ENCODE measurements at regions not wholly inside any gene's neighbourhood (a gene's known extent, or its start where the extent isn't known, plus 50 kb on each side); places are given as distances from the start of the nearest gene placed in this dataset.
"Not testable (repeated sequence)": the region's sequence is repeated elsewhere in the genome, so short reads cannot be mapped to it uniquely, and the experiment has no call there.

GRCh38 chr3:139269984-139270383 is 73.8 kb upstream of the MRPS22 start:
- intact Hi-C loops (cut with micrococcal nuclease), result no loop called here

- intact Hi-C loops (cut with micrococcal nuclease), result not testable (repeated sequence)
Measured at GRCh38 chr3:139270652-139271051, 73.2 kb upstream of the MRPS22 start.

GRCh38 chr3:139280027-139280671 is 63.7 kb upstream of the MRPS22 start:
- intact Hi-C loops (cut with micrococcal nuclease), result no loop called here

- intact Hi-C loops (cut with micrococcal nuclease), result no loop called here
Measured at GRCh38 chr3:139281096-139281495, 62.7 kb upstream of the MRPS22 start.

- intact Hi-C loops (cut with micrococcal nuclease), result no loop called here
Measured at GRCh38 chr3:139281522-139282196, 62.2 kb upstream of the MRPS22 start.

- intact Hi-C loops (cut with micrococcal nuclease), result no loop called here
Measured at GRCh38 chr3:139283301-139283700, 60.5 kb upstream of the MRPS22 start.

DNA sequence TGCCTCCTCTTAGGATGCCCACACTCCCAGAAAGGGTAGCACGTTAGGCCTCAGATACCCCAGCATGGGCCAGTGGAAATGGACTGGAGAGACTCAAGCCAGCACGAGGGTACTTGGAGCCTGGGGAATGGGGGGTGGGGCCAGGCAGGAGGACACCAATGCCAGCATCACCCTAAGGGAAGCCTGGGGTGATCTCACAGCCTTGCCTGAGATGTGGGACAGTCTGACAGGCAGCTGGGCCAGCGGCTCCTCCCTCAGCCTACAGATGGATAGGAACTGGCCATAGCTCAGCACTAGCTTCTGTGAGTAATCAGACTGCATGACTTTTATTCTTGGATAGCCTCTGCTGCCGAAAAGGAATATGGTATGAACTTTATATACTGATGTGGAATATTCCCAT is 59.6 kb upstream of the MRPS22 start:
- intact Hi-C loops (cut with micrococcal nuclease), result no loop called here

DNA sequence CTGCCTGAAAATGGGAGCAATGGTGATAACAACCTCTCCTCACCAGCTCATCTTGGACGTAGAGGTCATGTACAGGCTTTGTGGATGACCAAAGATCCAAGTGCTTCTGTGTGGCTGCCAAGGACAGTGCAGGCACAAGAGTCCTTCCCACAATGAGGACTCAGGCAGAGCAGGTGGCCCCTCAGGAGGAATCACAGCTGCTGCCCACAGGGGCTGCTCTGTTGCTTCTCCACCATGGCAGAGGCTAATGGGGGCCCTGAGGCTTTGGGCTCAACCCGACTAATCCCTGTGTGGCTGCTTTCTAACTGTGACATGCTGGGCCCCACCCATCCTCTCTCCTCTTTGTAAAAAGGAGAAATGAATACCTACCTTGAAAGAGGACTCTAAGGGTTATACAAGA is 58.1 kb upstream of the MRPS22 start:
- intact Hi-C loops (cut with micrococcal nuclease), result no loop called here

DNA sequence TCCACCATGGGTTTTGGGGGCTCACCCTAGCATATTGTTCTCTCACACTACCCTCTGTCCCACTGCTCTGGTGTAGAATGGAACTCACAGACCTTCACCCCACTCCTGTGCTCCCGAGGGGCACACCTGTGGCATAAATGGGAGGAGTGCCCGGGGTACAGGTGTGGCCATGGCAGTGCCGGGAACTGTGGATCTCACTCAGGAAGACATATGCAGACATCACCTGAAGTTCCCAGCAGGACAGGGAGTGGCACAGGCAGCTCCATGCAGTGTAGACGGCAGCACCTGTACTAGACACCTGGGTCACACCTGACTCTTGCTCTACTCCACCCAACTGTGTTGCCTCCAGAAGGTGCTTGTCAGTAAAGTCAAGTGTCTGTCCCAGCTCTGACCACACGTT is 57.6 kb upstream of the MRPS22 start:
- intact Hi-C loops (cut with micrococcal nuclease), result no loop called here

DNA sequence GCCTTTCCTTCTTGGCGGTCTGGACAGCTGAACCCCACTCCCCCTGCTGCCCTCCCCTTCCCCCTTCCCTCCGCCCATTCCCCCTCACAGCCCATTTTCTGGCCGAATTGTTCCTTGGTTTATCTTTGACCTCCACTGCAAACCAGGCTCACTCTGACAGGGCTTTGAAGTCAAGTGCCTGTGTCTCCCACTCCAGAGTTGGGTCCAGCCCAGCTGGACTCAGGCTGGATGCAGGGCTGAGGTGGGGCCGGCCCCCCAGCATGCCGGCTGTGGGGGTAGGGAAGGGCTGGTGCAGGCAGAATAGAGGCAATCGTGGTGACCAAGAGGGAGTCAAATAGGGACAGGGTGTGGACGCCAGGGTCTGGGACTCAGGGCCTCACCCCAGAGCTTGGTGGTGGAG is 57.0 kb upstream of the MRPS22 start:
- intact Hi-C loops (cut with micrococcal nuclease), result no loop called here

DNA sequence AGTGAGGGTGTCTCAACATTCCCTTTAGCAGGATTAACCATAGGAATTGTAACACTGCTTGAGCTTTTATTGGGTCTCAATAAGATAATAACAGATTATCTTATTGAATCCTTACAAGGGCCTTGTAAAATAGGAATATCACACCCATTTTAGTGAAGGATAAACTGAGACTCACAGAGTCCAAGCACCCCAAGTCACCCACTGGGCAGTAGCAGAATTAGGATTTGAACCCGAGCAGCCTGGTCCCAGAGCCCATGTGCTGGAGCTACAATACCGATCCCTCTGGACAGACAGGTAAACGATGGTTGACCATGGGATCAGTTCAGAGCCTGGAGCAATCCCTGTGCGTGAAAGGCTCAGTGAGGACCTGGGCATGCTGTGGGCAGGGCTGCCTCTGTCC is 56.3 kb upstream of the MRPS22 start:
- intact Hi-C loops (cut with micrococcal nuclease), result no loop called here

GRCh38 chr3:139288266-139288821 is 55.5 kb upstream of the MRPS22 start:
- intact Hi-C loops (cut with micrococcal nuclease), result no loop called here

DNA sequence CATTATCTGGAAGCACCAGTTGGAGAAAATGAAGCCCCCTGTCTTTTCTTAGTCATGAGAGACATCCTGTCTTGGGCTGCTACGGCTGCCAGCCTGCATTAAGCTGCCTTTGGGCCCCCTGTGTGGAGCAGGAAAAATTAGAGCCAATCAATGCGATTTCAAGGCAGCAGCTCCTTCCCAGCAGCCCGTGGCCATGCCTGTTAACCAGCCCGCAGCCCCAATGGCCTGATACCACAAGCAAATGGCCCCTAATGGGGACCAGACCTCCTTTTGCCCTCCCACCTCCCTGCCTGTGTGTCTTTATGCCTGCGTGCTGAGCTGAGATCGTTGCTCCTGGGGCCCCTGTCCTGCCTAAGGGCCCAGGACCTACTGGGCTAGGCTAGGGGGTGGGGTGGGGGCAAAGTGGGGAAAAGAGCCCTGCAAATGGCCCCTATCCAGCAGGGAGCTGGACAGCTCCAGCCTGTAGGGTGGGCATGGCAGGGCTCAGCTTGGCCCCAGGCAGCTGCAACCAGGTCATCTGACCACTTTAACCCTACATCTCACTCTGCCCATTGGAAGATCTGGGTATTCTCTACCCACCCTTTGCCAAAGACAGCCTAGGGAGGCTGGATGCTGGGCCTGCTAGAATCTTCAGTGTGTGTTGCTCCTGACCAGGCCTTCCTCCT is 53.8 kb upstream of the MRPS22 start:
- intact Hi-C loops (cut with micrococcal nuclease), result no loop called here

- intact Hi-C loops (cut with micrococcal nuclease), result no loop called here
Measured at GRCh38 chr3:139291276-139292051, 52.4 kb upstream of the MRPS22 start.

GRCh38 chr3:139292192-139292591 is 51.6 kb upstream of the MRPS22 start:
- intact Hi-C loops (cut with micrococcal nuclease), result no loop called here

GRCh38 chr3:139292711-139293664 is 50.8 kb upstream of the MRPS22 start:
- intact Hi-C loops (cut with micrococcal nuclease), result no loop called here

DNA sequence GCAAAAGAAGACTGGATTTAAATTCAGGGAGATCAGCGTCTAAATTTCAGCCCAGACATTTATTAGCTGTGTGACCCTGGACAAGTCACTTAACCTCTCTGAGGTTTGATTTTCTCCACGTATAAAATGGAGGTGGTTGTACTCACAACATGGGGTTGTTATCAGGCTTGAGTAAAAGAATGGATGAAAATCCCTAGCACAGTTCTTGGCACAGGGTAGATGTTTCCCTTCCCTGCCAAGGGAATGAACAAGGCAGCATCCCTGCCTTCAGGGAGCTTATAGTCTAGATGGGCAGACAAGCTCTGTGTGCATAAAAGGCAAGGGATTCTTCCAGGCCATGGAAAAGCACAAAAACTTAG is 50.2 kb upstream of the MRPS22 start:
- intact Hi-C loops (cut with micrococcal nuclease), result no loop called here
